CD8-positive, alpha-beta memory T cell (primary cell): ENCODE measurements at regions not wholly inside any gene's neighbourhood (a gene's known extent, or its start where the extent isn't known, plus 50 kb on each side); places are given as distances from the start of the nearest gene placed in this dataset.

Source experiments
- CTCF ChIA-PET: fragments of 350-600 bp; sonication (Branson Sonifier 250); formaldehyde crosslinking; loops from one replicate; lab custom pipeline; 2021; ENCODE audit warnings: antibody characterized with exemption; lab: Charles Lee
- POLR2A ChIA-PET: fragments of 350-600 bp; sonication (Branson Sonifier 250); formaldehyde crosslinking; loops from one replicate; lab custom pipeline; 2021; ENCODE audit warnings: antibody characterized with exemption; lab: Charles Lee
- DNase-seq, 5 donors: peaks; one replicate each; pipeline versions ENCODE4 v3.0.0 to v3.0.0-alpha.2; 2020 to 2022; ENCODE audit warnings: mixed read lengths in 1 of 5
- H3K27ac ChIP-seq: one replicate; pipeline ENCODE4 v1.7.0; 2013; ENCODE audit warnings: low read depth, mild to moderate bottlenecking, low read length, moderate library complexity
- H3K27me3 ChIP-seq: 2 replicates; pipeline ENCODE4 v1.7.0; 2013; ENCODE audit warnings: low read length, mild to moderate bottlenecking; ENCODE audit not compliant: insufficient read depth, poor library complexity, severe bottlenecking
- H3K36me3 ChIP-seq: 2 replicates; pipeline ENCODE4 v1.7.0; 2013; ENCODE audit warnings: mild to moderate bottlenecking, low read length, moderate library complexity; ENCODE audit not compliant: insufficient read depth
- H3K4me1 ChIP-seq: 2 replicates; pipeline ENCODE4 v1.7.0; 2013; ENCODE audit warnings: mild to moderate bottlenecking, low read length, moderate library complexity; ENCODE audit not compliant: insufficient read depth
- H3K4me3 ChIP-seq: 2 replicates; pipeline ENCODE4 v1.7.0; 2013; ENCODE audit warnings: mild to moderate bottlenecking, low read length
- H3K9me3 ChIP-seq: 2 replicates; pipeline ENCODE4 v1.7.0; 2013; ENCODE audit warnings: mild to moderate bottlenecking, low read length
- H3K27ac Mint-ChIP-seq, 8 donors: one replicate each; pipeline ENCODE4 v1.8.0; 2020 to 2021; ENCODE audit warnings: mixed read lengths in 8 of 8, mild to moderate bottlenecking in 6 of 8, inconsistent platforms in 3 of 8, moderate library complexity in 3 of 8
- H3K27me3 Mint-ChIP-seq, 2 donors: one replicate each; pipeline ENCODE4 v1.8.0; 2020 to 2021; ENCODE audit warnings: mixed read lengths in 2 of 2, mild to moderate bottlenecking in 1 of 2, moderate library complexity in 1 of 2
- H3K36me3 Mint-ChIP-seq, 3 donors: one replicate each; pipeline ENCODE4 v1.8.0; 2020 to 2021; ENCODE audit warnings: mixed read lengths in 3 of 3, inconsistent platforms in 1 of 3, mild to moderate bottlenecking in 1 of 3
- H3K4me1 Mint-ChIP-seq, 3 donors: one replicate each; pipeline ENCODE4 v1.8.0; 2020 to 2021; ENCODE audit warnings: mixed read lengths in 3 of 3, inconsistent platforms in 1 of 3, mild to moderate bottlenecking in 1 of 3
- H3K4me3 Mint-ChIP-seq, 7 donors: one replicate each; pipeline ENCODE4 v1.8.0; 2020 to 2021; ENCODE audit warnings: mixed read lengths in 7 of 7, mild to moderate bottlenecking in 6 of 7, moderate library complexity in 4 of 7, inconsistent platforms in 2 of 7
- H3K9me3 Mint-ChIP-seq, 5 donors: one replicate each; pipeline ENCODE4 v1.8.0; 2020 to 2022; ENCODE audit warnings: mixed read lengths in 5 of 5, mild to moderate bottlenecking in 3 of 5, moderate library complexity in 2 of 5, inconsistent platforms in 1 of 5

- H3K27ac ChIP-seq, result no peak overlapping the region
- H3K9me3 Mint-ChIP-seq, result no peaks in the 10 kb centered on the region
- H3K27ac Mint-ChIP-seq, result no peak overlapping the region
- H3K36me3 ChIP-seq, result no peaks in the 10 kb centered on the region
- no peak overlapping the region for H3K4me3 Mint-ChIP-seq
- H3K4me1 ChIP-seq, result no peaks in the 10 kb centered on the region
- no peak for DNase-seq
- H3K4me3 ChIP-seq, result no peak overlapping the region
- peaks cover 0 to 3% of the 10 kb centered on the region in 2 donors for H3K27me3 Mint-ChIP-seq
- ChIA-PET POLR2A (no interaction called here), CTCF (no interaction called here)
- H3K4me1 Mint-ChIP-seq, result no peaks in the 10 kb centered on the region
- H3K27me3 ChIP-seq, result no peaks in the 10 kb centered on the region
- H3K36me3 Mint-ChIP-seq, result no peaks in the 10 kb centered on the region
- H3K9me3 ChIP-seq, result no peaks in the 10 kb centered on the region
Measured at GRCh38 chr2:42849311-42849710, 56.9 kb upstream of the HAAO start.

- POLR2A ChIA-PET, result no interaction called here
- Mint-ChIP-seq H3K4me3 (no peak overlapping the region), H3K36me3 (no peaks in the 10 kb centered on the region), H3K9me3 (no peaks in the 10 kb centered on the region), H3K27ac (no peak overlapping the region), H3K4me1 (no peaks in the 10 kb centered on the region), H3K27me3 (peaks cover 0 to 3% of the 10 kb centered on the region in 2 donors)
- Histone ChIP-seq H3K36me3 (no peaks in the 10 kb centered on the region), H3K4me1 (no peaks in the 10 kb centered on the region), H3K27me3 (no peaks in the 10 kb centered on the region), H3K27ac (no peak overlapping the region), H3K9me3 (no peaks in the 10 kb centered on the region), H3K4me3 (no peak overlapping the region)
- CTCF ChIA-PET, result no interaction called here
- no peak for DNase-seq
Measured at GRCh38 chr2:42848726-42849290, 56.4 kb upstream of the HAAO start.

- no peak for DNase-seq
- Histone ChIP-seq H3K27ac (no peak overlapping the region), H3K27me3 (no peaks in the 10 kb centered on the region), H3K4me1 (no peaks in the 10 kb centered on the region), H3K9me3 (no peaks in the 10 kb centered on the region), H3K36me3 (no peaks in the 10 kb centered on the region), H3K4me3 (no peak overlapping the region)
- Mint-ChIP-seq H3K36me3 (no peaks in the 10 kb centered on the region), H3K9me3 (no peaks in the 10 kb centered on the region), H3K27ac (no peak overlapping the region), H3K27me3 (peaks cover 0 to 6% of the 10 kb centered on the region in 2 donors), H3K4me1 (no peaks in the 10 kb centered on the region), H3K4me3 (no peak overlapping the region)
- POLR2A ChIA-PET, result no interaction called here
- CTCF ChIA-PET, result no interaction called here
Measured at GRCh38 chr2:42848265-42848664, 55.9 kb upstream of the HAAO start.

- Mint-ChIP-seq H3K27ac (peak overlapping the region in 1 of 8 donors; percentile 65), H3K27me3 (peaks cover 0 to 7% of the 10 kb centered on the region in 2 donors), H3K4me3 (no peak overlapping the region), H3K9me3 (no peaks in the 10 kb centered on the region), H3K36me3 (no peaks in the 10 kb centered on the region), H3K4me1 (no peaks in the 10 kb centered on the region)
- POLR2A ChIA-PET, result no interaction called here
- no peaks in the 10 kb centered on the region for H3K4me1 ChIP-seq
- H3K27ac ChIP-seq, result no peak overlapping the region
- no peak for DNase-seq
- H3K9me3 ChIP-seq, result no peaks in the 10 kb centered on the region
- H3K4me3 ChIP-seq, result no peak overlapping the region
- H3K36me3 ChIP-seq, result no peaks in the 10 kb centered on the region
- CTCF ChIA-PET, result interaction anchor here (1.6 kb wide), 1 partner anchor 107 kb away, joined by 3 read pairs; no protein-coding TSS in a partner anchor
- H3K27me3 ChIP-seq, result no peaks in the 10 kb centered on the region
Measured at GRCh38 chr2:42847596-42848151, 55.3 kb upstream of the HAAO start.

GRCh38 chr2:42846932-42847595 lies 54.7 kb upstream of the HAAO start:
- Histone ChIP-seq H3K27ac (no peak overlapping the region), H3K4me3 (no peak overlapping the region), H3K36me3 (no peaks in the 10 kb centered on the region), H3K9me3 (no peaks in the 10 kb centered on the region), H3K27me3 (no peaks in the 10 kb centered on the region), H3K4me1 (no peaks in the 10 kb centered on the region)
- Mint-ChIP-seq H3K4me1 (no peaks in the 10 kb centered on the region), H3K27me3 (peaks cover 0 to 7% of the 10 kb centered on the region in 2 donors), H3K9me3 (no peaks in the 10 kb centered on the region), H3K4me3 (no peak overlapping the region), H3K36me3 (no peaks in the 10 kb centered on the region), H3K27ac (no peak overlapping the region)
- POLR2A ChIA-PET, result no interaction called here
- CTCF ChIA-PET, result interaction anchor here (1.6 kb wide), 1 partner anchor 107 kb away, joined by 3 read pairs; no protein-coding TSS in a partner anchor
- DNase-seq, result no peak

- POLR2A ChIA-PET, result no interaction called here
- no peaks in the 10 kb centered on the region for H3K27me3 ChIP-seq
- no peaks in the 10 kb centered on the region for H3K9me3 Mint-ChIP-seq
- CTCF ChIA-PET, result no interaction called here
- H3K27me3 Mint-ChIP-seq, result peaks cover 0 to 7% of the 10 kb centered on the region in 2 donors
- no peak overlapping the region for H3K4me3 Mint-ChIP-seq
- no peak overlapping the region for H3K27ac Mint-ChIP-seq
- H3K4me1 ChIP-seq, result no peaks in the 10 kb centered on the region
- no peaks in the 10 kb centered on the region for H3K36me3 ChIP-seq
- DNase-seq, result no peak
- no peaks in the 10 kb centered on the region for H3K4me1 Mint-ChIP-seq
- no peak overlapping the region for H3K27ac ChIP-seq
- H3K36me3 Mint-ChIP-seq, result no peaks in the 10 kb centered on the region
- no peak overlapping the region for H3K4me3 ChIP-seq
- no peaks in the 10 kb centered on the region for H3K9me3 ChIP-seq
Measured at GRCh38 chr2:42846026-42846425, 53.6 kb upstream of the HAAO start.

- no peak for DNase-seq
- Histone ChIP-seq H3K4me3 (no peak overlapping the region), H3K9me3 (no peaks in the 10 kb centered on the region), H3K36me3 (no peaks in the 10 kb centered on the region), H3K4me1 (no peaks in the 10 kb centered on the region), H3K27me3 (no peaks in the 10 kb centered on the region), H3K27ac (no peak overlapping the region)
- ChIA-PET POLR2A (no interaction called here), CTCF (interaction anchor here (1.3 kb wide), 1 partner anchor 15 kb away, joined by 4 read pairs; no protein-coding TSS in a partner anchor)
- Mint-ChIP-seq H3K4me3 (no peak overlapping the region), H3K4me1 (no peaks in the 10 kb centered on the region), H3K27ac (no peak overlapping the region), H3K27me3 (peaks cover 0 to 7% of the 10 kb centered on the region in 2 donors), H3K9me3 (no peaks in the 10 kb centered on the region), H3K36me3 (no peaks in the 10 kb centered on the region)
Measured at GRCh38 chr2:42844901-42845821, 52.8 kb upstream of the HAAO start.

GRCh38 chr2:42844366-42844765 lies 52.0 kb upstream of the HAAO start:
- peaks cover 0 to 7% of the 10 kb centered on the region in 2 donors for H3K27me3 Mint-ChIP-seq
- no peaks in the 10 kb centered on the region for H3K36me3 Mint-ChIP-seq
- POLR2A ChIA-PET, result no interaction called here

More at GRCh38 chr2:42844366-42844765, 52.0 kb upstream of the HAAO start:
- Histone ChIP-seq H3K27me3 (no peaks in the 10 kb centered on the region), H3K27ac (no peak overlapping the region), H3K9me3 (no peaks in the 10 kb centered on the region), H3K4me1 (no peaks in the 10 kb centered on the region), H3K4me3 (no peak overlapping the region), H3K36me3 (no peaks in the 10 kb centered on the region)
- Mint-ChIP-seq H3K4me3 (no peak overlapping the region), H3K4me1 (no peaks in the 10 kb centered on the region), H3K27ac (no peak overlapping the region), H3K9me3 (no peaks in the 10 kb centered on the region)
- CTCF ChIA-PET, result interaction anchor here (1.3 kb wide), 1 partner anchor 14 kb away, joined by 4 read pairs; no protein-coding TSS in a partner anchor
- DNase-seq, result no peak
